Tibial nerve (tissue), 4 donors: ENCODE measurements at regions not wholly inside any gene's neighbourhood (a gene's known extent, or its start where the extent isn't known, plus 50 kb on each side); places are given as distances from the start of the nearest gene placed in this dataset.

Source experiments
- EP300 ChIP-seq, 2 donors: sonication (generic); formaldehyde crosslinking; IDR thresholded peaks; one replicate each; pipeline ENCODE4 v1.6.1; 2017; ENCODE audit warnings: antibody characterized with exemption in 2 of 2, mild to moderate bottlenecking in 1 of 2
- TF ChIP-seq, protein P1 (sequence below), 5 experiments: fragments of 200-600 bp in 3 of 5; fragments of 450-650 bp in 2 of 5; sonication (generic) in 3 of 5; IDR thresholded peaks; one replicate each; pipeline ENCODE4 v1.5.1; 2016 to 2019; ENCODE audit warnings: antibody characterized with exemption in 5 of 5, mild to moderate bottlenecking in 3 of 5, moderate library complexity in 2 of 5

DNA sequence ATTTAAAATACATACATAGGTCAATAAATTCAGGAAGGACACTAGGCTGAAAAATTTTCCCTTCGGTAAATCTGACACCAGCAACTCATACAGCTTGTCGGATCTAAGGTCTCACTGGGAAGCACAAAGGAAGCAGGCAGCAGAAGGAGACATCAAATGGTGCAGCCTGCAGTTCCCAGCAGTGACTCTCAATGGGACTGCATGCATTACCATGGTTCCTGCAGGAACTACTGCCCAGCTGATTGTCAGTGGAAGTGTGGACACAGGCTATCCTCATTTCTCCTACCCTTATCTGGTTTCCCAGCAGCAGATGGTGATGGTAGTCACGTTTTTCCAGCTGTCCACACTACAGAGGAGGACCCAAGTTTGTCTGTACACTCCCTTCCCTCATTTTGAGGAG is 113.3 kb downstream of the PPP1R2C start:
- TF ChIP-seq, protein P1, sequence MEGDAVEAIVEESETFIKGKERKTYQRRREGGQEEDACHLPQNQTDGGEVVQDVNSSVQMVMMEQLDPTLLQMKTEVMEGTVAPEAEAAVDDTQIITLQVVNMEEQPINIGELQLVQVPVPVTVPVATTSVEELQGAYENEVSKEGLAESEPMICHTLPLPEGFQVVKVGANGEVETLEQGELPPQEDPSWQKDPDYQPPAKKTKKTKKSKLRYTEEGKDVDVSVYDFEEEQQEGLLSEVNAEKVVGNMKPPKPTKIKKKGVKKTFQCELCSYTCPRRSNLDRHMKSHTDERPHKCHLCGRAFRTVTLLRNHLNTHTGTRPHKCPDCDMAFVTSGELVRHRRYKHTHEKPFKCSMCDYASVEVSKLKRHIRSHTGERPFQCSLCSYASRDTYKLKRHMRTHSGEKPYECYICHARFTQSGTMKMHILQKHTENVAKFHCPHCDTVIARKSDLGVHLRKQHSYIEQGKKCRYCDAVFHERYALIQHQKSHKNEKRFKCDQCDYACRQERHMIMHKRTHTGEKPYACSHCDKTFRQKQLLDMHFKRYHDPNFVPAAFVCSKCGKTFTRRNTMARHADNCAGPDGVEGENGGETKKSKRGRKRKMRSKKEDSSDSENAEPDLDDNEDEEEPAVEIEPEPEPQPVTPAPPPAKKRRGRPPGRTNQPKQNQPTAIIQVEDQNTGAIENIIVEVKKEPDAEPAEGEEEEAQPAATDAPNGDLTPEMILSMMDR (IDR thresholded peaks at IDR 0.05) = no peak
- TF ChIP-seq EP300 (IDR thresholded peaks at IDR 0.05) = no peak
